CD4-positive, alpha-beta T cell treated with Interleukin-21 for 1 hour (primary cell): ENCODE measurements at regions not wholly inside any gene's neighbourhood (a gene's known extent, or its start where the extent isn't known, plus 50 kb on each side); places are given as distances from the start of the nearest gene placed in this dataset.

Source experiments
- DNase-seq: peaks from one replicate; pipeline ENCODE4 v3.0.0-alpha.2; 2020

DNA sequence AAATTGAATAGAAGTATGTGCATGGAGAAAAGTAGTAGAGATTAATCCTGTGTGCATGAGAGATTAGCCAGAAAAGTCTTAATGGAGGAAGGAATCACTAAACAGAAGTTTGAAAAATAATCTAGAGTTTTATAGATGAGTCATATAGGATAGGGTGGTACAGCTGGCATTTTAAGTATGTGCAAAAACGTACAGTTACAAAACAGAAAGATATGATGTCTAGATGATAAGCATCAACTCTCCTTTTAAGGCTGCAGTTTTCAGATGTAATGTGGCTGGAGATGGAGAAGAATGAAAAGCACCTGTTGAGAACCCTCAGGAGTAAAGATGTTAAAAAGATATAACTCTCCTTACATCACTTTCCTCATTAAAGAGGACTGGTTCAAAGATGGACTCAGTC, 271.3 kb downstream of the STK31 start:
- DNase-seq = no peak

DNA sequence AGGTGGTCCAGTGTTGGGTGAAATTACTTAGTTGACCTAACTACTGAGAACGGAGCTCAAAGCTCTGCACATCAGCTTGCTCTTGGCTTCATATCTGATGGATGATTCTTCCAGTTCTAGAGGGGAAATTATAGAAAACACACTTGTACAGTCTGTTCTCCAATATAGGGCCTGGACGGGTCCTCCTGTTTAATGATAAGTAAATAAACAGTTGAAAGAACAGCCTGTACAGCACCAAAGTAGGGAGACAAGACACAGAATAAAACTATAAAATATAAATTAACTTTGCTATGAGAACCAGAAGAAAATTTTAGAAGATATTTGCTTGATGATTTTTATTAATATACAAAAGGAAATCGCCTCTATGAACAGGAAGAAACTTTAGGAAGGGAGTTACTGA, 271.7 kb downstream of the STK31 start:
- DNase-seq = no peak

DNA sequence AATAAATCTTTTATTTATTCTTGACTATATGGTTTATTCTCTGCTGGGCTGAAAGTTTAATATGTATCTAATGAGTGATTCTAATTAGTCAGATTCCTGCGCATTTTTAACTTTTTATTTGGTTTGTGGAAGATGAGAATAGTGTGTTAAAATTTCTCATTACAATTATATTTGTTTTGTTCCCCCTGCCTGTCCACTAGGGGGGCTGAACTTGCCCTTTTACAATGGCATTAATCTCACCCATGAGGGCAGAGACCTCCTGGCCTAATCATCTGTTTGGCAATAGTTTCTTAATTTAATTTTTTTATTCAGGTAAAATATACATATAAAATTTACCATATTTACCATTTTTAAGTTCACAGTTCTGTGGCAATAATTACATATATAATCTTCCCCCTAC, 278.5 kb upstream of the NPY start:
- no peak for DNase-seq

DNA sequence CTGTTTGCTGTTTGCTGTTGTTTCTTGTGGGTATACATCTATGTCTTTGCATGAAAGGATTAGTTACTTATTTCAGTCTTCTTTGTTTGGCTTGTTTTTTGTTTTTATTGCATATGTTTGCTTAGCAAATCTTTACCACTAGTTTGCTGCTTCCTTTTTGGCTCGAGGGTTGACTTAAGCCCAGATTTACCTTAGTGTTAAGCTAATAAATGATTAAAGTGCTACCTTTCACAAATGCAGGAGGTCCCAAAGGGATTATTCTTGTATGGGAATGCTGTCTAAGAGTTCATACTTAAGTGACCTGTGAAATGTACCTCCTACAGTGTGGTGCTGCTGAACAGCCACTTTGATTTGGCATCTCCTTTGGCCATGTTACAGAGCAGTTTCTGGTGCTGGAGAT, 273.5 kb upstream of the NPY start:
- no peak for DNase-seq

DNA sequence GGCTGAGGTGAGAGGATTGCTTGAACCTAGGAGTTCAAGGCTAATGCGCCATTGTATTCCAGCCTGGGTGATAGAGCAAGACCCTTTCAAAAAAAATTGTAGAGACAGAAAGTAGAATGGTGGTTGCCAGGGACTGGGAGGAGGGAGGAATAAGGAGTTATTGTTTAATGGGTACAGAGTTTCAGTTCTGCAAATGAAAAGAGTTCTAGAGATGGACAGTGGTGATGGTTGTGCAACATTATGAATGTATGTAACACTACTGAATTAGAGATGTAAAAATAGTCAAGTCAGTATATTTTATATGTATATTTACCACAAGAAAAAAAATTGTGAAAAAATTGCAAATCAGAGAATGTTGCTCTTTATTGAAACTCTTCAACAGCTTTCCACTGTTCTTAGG, 266.5 kb upstream of the NPY start:
- no peak for DNase-seq

DNA sequence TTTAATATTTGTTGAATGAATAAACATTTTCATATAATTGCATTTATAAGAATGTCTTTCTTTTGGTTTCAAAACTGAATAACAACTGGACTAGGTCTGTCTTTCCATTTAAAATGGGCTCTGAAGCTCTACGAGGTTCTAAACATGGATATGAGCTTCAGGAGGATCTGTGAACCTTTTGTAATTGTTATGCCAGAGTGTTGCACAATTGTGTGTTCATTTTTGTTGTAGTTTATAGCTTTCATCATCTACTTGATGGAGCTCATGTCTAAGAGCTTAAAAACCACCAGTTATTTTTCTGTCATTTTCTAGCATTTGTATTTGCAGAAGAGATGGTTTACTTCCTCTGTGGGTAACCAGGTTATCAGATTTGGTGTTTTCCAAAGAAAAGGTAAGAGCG, 265.7 kb upstream of the NPY start:
- no peak for DNase-seq

- no peak for DNase-seq
Observed at GRCh38 chr7:24019841-24020240, 264.1 kb upstream of the NPY start.

DNA sequence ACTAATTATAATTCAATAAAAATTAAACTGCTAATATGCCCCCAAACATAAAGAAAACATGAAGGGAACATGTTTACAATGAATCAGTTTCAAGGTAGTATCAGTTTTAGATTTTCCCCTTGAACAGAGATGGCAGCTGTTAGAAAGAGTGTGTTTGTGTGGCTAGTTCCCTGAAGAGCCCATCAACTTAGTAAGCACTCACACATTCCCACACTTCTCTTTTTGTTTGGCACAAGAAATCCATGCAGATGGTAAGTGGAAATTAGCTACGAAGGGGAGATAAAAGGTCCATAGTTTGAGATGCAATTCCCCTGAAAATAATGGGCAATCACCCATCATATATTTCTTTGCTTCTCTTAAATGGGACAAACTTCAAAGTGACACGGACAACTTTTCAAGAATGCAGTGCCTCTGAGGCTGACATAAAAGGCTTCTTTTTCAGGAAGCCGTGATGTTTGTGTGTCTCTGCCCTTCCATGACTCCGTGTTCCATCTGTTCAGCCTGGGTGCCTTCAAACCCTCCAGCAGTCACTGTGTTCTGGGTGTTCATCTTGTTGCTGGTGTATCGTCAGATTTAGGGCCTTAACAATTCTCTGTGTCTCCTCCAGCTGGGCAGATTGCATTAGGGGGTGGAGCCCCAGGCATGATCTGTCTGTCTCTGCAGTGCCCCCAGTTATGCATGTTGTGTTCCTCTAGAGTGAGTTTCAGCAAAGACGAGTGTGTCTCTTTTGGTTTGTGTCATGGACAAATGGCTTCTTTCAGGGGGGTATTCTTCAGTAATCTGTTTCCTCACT, 259.5 kb upstream of the NPY start:
- no peak for DNase-seq

GRCh38 chr7:24025094-24025493, 258.9 kb upstream of the NPY start:
- no peak for DNase-seq

DNA sequence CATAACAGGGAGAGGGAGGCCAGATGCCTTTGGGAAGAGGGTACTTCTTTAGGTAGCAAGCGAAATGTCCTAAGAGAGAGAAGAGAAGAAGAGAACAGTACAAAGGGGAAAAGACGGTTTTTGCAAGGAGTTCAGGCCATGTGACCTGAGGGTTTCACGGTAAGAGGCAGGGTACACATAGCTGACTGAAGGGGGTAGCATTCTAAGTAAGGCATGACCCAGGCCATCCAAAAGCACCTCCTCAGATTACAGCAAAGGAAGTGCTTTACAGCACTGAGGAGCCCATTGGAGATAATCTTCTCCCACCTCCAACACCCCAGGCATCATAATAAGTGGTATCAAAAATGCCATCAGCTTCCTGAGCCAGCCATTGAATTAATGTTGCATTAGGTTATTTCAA, 258.2 kb upstream of the NPY start:
- no peak for DNase-seq

DNA sequence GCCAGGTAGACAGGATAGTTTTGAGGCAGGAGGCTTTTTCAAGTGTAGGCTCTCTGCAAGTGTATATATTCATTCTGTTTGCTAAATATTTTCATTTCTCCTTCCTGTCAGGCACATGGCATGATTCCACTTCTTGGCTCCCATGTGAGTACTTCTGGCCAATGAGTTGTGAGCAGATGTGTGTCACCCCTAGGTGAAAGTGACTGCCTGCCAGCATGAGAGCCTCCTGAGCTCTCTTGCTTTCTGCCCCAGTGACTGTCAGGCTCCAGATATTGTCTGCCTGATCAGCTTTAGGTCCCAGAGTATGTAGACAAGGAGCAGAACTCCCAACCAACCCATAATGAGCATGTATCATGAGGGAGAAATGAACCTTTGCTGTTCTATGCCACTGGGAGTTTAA, 257.6 kb upstream of the NPY start:
- no peak for DNase-seq

DNA sequence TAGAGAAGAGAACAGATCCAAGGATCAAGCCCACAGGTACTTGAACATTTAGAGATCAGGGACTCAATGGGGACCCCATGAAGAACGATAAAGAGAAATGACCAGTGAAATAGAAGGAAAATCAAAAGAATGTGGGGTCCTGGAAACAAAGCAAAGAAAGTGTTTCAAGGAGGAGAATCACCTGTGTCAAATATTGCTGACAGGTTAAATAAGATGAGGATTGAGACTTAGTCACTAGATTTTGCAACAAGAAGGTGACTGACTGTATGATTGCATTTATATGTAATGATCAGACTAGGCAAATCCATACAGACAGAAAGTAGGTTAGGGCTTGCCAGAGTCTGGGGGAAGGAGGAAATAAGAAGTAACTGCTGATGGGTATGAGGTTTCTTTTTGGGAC, 254.9 kb upstream of the NPY start:
- no peak for DNase-seq

DNA sequence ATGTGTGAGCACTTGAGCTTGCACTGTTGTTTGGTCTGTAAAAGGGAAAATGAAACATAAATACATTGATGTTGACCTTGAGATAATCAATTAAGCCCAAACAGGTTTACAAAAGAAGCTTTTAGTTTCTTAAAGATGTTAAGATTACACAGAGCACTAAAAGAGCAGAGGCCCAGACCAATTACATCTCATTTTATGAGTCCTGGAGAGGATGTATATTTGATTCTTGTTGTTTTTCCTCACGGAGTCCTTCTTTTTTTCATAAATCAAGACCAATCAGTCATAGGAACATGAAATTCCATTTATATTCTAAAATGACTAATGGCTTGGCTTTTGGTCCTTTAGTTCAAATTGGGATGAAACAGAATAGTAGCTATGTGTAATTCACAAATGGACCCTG, 249.7 kb upstream of the NPY start:
- no peak for DNase-seq

DNA sequence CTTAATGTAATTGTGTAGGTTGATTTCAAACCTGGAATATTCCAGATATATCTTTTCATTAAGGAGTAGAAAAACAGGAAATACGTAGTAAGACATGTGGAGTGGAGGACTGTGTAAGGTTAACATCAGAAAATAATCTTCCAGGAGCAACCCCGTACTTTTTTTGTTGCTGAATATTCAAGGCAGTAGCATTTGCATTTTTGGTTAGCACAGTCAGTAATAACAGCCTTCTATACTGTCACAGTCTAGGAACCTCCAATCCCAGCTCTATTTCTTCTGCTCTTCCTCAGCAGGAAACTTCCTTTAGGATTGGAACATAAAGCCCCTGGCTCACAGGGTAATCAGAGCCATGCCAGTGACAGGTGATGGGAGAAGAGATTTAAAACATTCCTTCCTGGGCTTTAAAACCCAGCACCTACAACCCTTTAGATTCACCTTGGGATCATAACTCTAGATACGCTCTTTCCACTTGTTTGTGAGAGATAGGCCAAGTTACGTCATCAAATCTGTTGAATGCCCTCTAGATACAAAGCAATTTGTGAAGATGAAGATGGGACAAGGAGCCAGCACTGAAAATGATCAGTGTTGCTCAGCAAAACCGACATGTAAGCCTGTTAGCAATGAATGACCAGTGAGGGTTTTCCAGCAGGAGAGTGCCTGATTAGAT, 248.5 kb upstream of the NPY start:
- no peak for DNase-seq

- DNase-seq = no peak
Observed at GRCh38 chr7:24036033-24036412, 248.0 kb upstream of the NPY start.

GRCh38 chr7:24038993-24039392, 245.0 kb upstream of the NPY start:
- no peak for DNase-seq

DNA sequence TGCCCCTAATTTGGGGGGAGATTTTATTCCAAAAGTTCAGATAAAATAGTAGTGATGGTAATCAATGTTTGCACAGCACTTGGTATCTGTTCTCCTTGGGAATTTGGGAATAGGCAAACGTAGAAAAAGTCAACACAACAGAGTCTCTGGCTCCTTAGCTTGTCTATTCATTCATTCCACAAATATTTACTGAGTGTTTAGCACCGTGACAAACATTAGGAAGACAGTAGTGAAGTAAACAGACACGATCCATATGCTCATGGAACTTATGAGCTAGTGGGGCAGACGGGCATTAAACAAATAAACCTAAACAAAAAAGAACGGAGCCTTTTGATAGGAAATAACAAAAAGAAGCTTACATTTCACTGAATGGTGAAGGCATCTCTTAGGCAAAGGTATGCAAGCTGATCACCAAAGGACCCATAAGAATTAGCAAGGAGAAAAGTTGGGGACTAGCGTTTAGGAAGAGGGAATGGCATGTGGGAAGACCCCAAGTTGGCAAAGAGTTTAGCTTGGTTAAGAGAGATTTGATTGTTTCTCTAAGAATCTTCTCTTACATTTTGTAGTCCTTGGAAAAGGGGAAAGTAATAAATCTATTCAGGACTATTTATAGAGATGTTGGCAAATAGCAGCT, 243.9 kb upstream of the NPY start:
- DNase-seq = no peak

GRCh38 chr7:24042028-24042427, 242.0 kb upstream of the NPY start:
- no peak for DNase-seq

DNA sequence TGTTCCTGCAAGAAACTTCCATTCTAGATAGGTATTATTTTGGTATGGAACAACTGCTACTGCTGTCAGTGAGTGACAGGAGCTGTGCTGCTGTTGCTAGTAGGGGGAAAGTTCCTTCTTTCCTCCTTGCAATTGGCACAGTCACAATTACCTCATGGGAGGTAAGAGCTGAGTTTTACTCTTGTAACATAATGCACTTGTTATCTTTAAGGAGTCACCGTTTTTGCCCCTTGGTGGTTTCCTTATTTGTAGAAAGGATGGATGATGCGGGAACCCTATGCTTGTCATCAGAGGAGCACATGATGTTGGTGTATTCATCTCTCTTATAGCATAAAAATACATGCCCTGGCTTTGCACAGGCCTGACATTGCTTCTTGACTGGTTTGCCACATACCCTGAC, 234.7 kb upstream of the NPY start:
- DNase-seq = no peak

DNA sequence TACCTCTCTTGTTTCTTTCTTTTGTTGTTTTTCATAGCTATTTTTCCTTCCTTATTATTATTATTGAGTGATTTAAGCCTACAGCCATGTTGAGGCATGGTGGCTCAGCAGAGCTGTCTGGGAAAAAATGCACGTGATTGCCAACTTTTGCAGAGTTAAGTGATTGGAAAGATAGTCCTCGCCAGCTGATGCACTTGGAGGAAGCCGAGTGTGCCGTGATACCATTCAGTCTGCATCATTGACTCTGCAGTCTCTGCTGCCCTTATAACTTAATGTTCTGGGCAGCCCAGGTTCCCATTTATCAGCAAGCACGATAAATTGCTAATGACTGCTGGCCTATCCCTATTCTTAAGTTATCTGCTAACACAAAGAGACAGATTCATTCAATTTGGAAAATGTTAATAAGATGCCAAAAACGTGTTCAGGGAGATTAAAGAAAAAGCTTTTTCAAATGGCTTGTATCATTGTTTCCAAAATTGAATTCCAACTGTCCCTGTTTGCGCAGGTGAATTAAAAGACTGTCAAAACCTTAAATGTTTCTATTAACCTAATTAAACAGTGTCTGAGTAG, 232.9 kb upstream of the NPY start:
- DNase-seq = no peak

DNA sequence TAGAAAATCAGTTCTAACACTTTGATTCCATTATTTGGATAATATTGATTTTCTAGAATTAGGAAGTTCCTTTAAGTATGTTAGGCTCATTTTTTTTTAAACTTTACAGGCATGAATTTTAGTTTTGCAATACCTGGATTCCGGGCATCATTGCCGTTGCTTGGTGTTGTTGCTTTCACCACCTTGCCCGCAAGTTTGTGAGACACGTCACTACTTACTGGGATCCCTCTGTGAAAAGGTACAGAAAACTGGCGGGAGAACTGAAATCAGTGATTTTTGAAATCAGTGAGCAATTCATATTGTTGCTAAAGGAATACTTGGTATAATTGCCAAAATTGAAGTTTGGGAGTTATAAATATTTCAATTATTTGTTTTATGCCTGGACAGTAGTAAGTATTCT, 232.3 kb upstream of the NPY start:
- no peak for DNase-seq

GRCh38 chr7:24052572-24053260, 231.3 kb upstream of the NPY start:
- no peak for DNase-seq

DNA sequence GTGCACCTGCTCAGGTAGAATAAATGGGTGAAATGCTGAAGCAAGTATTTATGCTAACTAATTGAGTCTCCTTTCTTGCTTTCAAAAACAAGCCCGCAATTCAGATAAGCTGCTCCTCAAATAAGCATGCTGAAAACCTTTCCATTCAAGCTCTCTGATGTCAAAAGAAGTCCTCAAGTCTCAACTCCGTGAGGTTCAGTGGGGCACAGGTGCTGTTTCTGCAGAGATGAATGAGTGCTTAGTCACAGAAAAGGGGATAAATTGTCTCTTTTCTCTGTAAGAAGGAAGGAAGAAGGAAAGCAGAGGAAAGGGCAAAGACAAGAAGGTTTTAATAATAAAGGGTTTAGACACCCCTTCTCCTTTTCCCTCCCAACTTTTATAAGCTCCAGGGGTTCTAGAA, 229.8 kb upstream of the NPY start:
- no peak for DNase-seq

DNA sequence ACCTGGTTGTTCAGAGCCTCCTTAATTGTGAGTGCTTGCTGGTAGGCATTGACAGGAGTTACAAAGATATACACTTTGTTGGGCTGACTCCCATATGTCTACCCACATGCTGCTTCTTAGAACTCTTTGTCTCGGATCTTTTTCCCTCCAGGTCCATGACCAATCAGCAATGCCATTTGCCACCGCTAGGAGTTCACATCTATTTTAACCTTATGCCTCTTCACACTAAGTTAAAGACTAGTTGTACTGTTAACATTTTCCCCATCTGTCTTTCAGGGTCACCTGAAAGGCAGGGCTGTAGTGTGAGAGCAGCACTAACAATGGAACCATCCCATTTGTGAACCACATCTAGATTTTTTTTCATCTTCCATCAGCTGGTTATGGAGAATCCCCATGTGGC, 226.7 kb upstream of the NPY start:
- DNase-seq = no peak
